ENCODE measurements at regions not wholly inside any gene's neighbourhood (a gene's known extent, or its start where the extent isn't known, plus 50 kb on each side); places are given as distances from the start of the nearest gene placed in this dataset.

- no peak for DNase-seq (ENCODE audit: low spot score)
These were observed 167.5 kb upstream of the IL12A start for GRCh38 chr3:159821110-159821509.

- DNase-seq (ENCODE audit: low spot score): no peak
These were observed 166.9 kb upstream of the IL12A start for GRCh38 chr3:159821736-159822135.

- DNase-seq (ENCODE audit: low spot score): no peak
These were observed 164.9 kb upstream of the IL12A start for GRCh38 chr3:159823780-159824179.

GRCh38 chr3:159824333-159824732 is 164.3 kb upstream of the IL12A start:
- no peak for DNase-seq (ENCODE audit: low spot score)

GRCh38 chr3:159825216-159825854 is 163.3 kb upstream of the IL12A start:
- DNase-seq (ENCODE audit: low spot score): no peak

- no peak for DNase-seq (ENCODE audit: low spot score)
These were observed 160.1 kb upstream of the IL12A start for GRCh38 chr3:159828542-159828943.

- DNase-seq (ENCODE audit: low spot score): no peak
These were observed 159.6 kb upstream of the IL12A start for GRCh38 chr3:159829056-159829455.

GRCh38 chr3:159829539-159830227 is 159.0 kb upstream of the IL12A start:
- DNase-seq (ENCODE audit: low spot score): no peak

- DNase-seq (ENCODE audit: low spot score): no peak
These were observed 158.0 kb upstream of the IL12A start for GRCh38 chr3:159830523-159831154.

GRCh38 chr3:159831466-159831865 is 157.2 kb upstream of the IL12A start:
- no peak for DNase-seq (ENCODE audit: low spot score)

GRCh38 chr3:159832024-159832423 is 156.6 kb upstream of the IL12A start:
- no peak for DNase-seq (ENCODE audit: low spot score)

- no peak for DNase-seq (ENCODE audit: low spot score)
These were observed 153.5 kb upstream of the IL12A start for GRCh38 chr3:159835126-159835525.

GRCh38 chr3:159837725-159838124 is 150.9 kb upstream of the IL12A start:
- no peak for DNase-seq (ENCODE audit: low spot score)

- no peak for DNase-seq (ENCODE audit: low spot score)
These were observed 149.7 kb upstream of the IL12A start for GRCh38 chr3:159838938-159839337.

- DNase-seq (ENCODE audit: low spot score): peak; percentile 90
These were observed 148.9 kb upstream of the IL12A start, which contains the start of gene SCHIP1 for GRCh38 chr3:159839561-159840379. TSS of gene SCHIP1 (plus strand) at chr3:159839861.

GRCh38 chr3:159840703-159841299 is 147.8 kb upstream of the IL12A start:
- DNase-seq (ENCODE audit: low spot score): no peak

- no peak for DNase-seq (ENCODE audit: low spot score)
These were observed 146.9 kb upstream of the IL12A start for GRCh38 chr3:159841766-159842165.

GRCh38 chr3:159843840-159844730 is 144.6 kb upstream of the IL12A start:
- no peak for DNase-seq (ENCODE audit: low spot score)

GRCh38 chr3:159844801-159845261 is 143.8 kb upstream of the IL12A start:
- no peak for DNase-seq (ENCODE audit: low spot score)

- DNase-seq (ENCODE audit: low spot score): no peak
These were observed 142.9 kb upstream of the IL12A start for GRCh38 chr3:159845737-159846136.

GRCh38 chr3:159846255-159846654 is 142.4 kb upstream of the IL12A start:
- no peak for DNase-seq (ENCODE audit: low spot score)

Data from ecto neural progenitor cell (in vitro differentiated cells).